ENCODE measurements at regions not wholly inside any gene's neighbourhood (a gene's known extent, or its start where the extent isn't known, plus 50 kb on each side); places are given as distances from the start of the nearest gene placed in this dataset.

GRCh38 chr16:52725461-52725860 is 178.5 kb upstream of the TOX3 start:
- no peak for TF ChIP-seq CTCF (conservative IDR thresholded peaks at IDR 0.05)
- no peak for TF ChIP-seq EZH2 (IDR thresholded peaks at IDR 0.05; ENCODE audit: low read depth)

All from PC-9 (cell line).